ENCODE measurements at regions not wholly inside any gene's neighbourhood (a gene's known extent, or its start where the extent isn't known, plus 50 kb on each side); places are given as distances from the start of the nearest gene placed in this dataset.
"Not testable (repeated sequence)": the region's sequence is repeated elsewhere in the genome, so short reads cannot be mapped to it uniquely, and the experiment has no call there.

GRCh38 chr4:31022702-31023101, 302.5 kb downstream of the PCDH7 start:
- no peak for DNase-seq

- DNase-seq, result no peak
Measured at GRCh38 chr4:31023109-31023508, 302.9 kb downstream of the PCDH7 start.

DNA sequence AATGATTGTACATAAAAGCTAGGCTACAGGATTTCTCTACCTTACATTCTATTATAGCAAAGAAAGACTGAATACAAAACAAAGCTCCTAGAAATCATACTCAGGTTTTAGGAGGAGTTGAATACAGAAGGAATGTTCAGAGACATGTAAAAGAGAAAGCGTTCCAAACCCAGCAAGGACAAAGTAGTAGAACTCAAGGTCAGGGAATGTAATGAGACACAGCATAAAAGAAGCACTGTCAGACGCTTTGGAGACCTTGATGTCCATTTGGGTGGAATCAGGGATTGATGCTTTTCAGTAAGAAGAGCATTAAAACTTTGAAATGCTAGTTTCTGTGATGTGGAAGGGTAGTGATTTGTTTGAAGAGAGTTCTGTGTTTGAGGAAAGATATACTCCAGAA, 303.6 kb downstream of the PCDH7 start:
- DNase-seq, result no peak

- not testable (repeated sequence) for DNase-seq
Measured at GRCh38 chr4:31024781-31025180, 304.6 kb downstream of the PCDH7 start.

GRCh38 chr4:31026256-31026655, 306.1 kb downstream of the PCDH7 start:
- DNase-seq, result no peak

DNA sequence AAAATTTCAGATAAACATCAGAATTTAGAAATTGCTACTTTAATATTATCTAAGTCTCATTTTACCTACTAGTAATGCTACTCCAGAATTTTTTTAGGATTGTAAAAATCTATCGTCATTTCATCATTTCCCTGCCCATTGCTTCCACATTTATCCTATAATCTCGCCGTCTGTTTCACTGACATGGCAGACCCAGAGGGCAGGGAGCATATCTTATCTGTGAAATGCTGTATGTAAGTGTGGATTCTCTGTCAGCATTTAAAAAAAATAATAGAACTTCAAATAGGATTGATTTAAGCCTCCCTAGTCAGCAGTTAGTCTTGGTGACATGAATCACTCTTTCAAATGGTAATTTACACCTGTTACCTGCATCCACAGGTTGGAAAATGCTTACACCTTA, 314.4 kb downstream of the PCDH7 start:
- DNase-seq, result no peak

- no peak for DNase-seq
Measured at GRCh38 chr4:31035761-31036160, 315.6 kb downstream of the PCDH7 start.

DNA sequence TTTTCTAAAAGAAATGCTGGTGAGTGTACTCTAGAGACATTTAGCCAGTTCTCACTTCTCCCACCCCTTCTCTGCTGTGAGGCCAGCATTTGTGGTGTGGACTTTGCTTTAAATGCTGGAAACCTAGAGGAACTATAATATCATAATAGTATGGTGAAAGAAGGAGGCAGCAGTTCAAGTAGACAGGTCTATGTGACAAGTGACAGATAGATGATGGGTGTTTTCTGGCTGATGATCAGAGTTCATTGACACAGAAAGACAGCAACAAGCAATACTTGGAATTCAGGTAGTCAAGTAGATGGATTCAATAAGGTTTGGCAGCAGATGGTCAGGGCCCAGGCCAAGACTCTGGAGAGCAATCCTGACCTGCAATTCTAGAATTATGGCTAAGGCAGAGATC, 317.5 kb downstream of the PCDH7 start:
- no peak for DNase-seq

DNA sequence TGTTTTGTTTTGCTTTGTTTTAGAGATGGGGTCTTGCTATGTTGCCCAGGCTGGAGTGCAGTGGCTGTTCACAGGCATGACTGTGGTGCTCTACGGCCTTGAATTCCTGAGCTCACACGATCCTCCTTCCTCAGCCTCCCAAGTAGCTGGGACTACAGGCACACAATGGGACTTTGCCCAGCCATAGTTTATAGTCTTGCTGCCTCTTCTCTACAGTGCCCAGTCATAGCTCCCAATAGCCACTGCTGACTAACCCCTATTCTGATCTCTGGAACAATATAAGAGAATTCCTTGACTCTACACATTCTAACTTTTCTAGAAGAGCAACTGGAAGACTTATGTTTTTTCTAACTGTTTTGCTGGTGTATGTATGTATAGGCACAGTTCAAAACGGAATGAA, 319.2 kb downstream of the PCDH7 start:
- DNase-seq, result no peak

DNA sequence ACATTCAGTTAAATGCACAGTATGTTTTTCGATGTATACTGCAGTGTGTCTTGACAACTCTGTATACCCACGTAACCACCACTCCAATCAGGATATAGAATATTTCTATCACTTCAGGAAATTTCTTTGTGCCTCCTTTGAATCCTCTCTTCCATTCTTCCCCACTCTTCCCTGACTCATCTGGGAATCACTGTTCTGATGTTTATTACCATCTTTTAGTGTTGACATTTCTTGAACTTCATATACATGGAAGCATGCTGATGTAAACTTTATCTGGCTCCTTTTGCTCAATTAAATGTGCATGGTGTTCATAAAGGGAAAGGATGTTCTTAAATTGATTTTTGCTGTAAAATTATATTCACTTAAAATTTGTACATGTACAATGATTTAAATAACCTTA, 319.9 kb downstream of the PCDH7 start:
- no peak for DNase-seq

DNA sequence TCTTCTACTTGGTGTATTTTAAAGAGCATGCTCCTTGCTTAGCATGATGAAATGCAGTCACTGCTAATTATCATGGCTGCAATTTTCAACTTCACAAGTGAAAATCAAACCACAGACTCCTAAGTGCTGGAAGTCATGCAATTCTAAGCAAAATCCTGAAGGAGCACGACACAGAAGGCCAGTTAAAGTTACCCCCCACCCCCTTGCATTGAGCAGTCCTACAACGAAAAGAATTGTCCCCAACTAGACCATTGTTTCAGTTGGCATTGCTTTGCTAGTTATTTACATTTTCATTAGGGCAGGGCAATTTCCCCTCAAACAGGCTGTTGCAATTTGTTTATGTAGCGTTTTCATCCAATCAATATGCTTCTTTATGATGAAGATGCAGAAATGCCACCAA, 321.2 kb downstream of the PCDH7 start:
- no peak for DNase-seq

- DNase-seq, result no peak
Measured at GRCh38 chr4:31041853-31042252, 321.7 kb downstream of the PCDH7 start.

GRCh38 chr4:31043382-31044062, 323.4 kb downstream of the PCDH7 start:
- DNase-seq, result no peak

- no peak for DNase-seq
Measured at GRCh38 chr4:31045151-31045550, 325.0 kb downstream of the PCDH7 start.

DNA sequence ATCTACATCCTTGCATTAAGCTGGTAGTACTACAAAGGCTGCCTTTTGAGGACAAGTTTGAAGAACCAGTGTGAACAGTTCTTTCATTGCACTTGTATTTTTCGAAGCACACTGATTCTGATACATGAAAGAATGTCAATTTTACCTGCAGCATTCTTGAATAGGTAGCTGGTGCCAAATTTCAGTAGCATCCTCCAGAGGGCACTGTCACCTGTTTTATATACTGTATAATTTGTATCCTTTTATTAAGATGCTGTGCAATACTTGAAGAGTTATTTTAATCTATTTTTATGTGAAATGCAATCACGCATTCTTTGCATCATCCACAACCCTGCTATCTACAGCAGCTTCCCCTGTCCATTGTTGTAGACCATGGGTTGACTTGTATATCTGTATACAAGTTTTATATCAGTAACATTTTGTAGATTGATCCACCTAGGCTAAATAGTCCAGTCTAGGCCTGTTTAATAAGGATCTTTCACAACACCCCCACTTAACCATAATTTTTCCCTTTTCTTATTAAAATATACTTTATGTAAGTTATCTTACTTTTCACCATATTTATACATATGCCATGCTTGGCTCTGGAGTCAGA, 325.7 kb downstream of the PCDH7 start:
- no peak for DNase-seq

GRCh38 chr4:31051151-31051550, 331.0 kb downstream of the PCDH7 start:
- DNase-seq, result no peak

GRCh38 chr4:31051565-31051964, 331.4 kb downstream of the PCDH7 start:
- DNase-seq, result no peak

DNA sequence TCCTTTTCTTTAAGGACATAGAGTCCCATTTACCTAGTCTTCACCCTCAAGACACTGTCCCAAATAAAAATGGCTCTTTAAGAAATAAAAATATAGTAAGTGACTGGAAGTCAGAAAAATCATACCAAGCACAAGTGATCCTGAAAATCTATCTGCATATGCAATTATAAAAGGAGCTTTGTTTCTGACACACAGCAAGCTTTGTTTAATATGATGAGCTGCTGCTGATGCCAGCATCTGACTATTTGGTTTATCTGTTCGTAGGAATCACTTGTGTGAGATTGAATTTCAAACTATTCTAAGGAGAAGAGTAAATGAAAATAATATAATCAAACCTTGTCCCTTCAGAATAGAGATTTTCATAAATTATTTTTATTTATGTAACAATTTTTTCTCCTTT, 332.4 kb downstream of the PCDH7 start:
- no peak for DNase-seq

GRCh38 chr4:31053451-31053850, 333.3 kb downstream of the PCDH7 start:
- no peak for DNase-seq

- DNase-seq, result no peak
Measured at GRCh38 chr4:31054295-31054694, 334.1 kb downstream of the PCDH7 start.

GRCh38 chr4:31058656-31059055, 338.5 kb downstream of the PCDH7 start:
- no peak for DNase-seq

DNA sequence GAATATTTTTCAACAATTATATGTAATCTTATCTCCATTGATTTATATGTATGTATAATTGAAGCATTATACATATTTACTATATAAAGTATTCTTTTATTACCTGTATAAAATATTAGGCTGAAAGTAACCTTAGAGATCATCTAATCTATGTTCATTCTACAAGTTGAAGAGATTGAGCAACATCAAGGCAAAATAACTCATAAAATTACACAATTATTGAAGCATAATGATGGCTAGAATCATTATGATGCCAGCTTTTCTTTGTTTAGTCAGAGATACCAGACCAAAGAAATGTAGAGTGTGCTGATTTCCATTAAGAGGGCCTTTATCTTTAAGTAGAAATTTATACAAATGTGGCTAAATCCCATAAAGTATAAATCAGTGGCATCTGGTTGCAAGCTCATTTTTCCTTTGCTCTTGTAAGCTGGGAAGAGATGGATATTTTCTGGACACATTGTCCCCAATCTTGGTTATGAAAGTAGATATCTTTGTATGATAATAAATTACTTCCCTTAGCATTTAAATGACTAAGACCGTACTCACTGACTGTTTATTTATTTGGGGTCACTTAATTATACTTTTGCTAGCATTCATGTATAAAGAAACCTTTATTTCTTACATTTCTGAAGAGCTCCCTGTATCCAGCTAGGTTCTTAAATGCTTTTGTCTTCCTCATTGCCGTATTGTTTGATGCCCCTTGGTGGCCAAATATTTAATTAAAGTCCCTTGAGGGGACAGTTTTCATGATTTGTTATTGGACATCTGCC, 339.8 kb downstream of the PCDH7 start:
- DNase-seq, result no peak

GRCh38 chr4:31065086-31065485, 344.9 kb downstream of the PCDH7 start:
- no peak for DNase-seq

Data from islet precursor cell (in vitro differentiated cells).